Liver (tissue), 7 donors: ENCODE measurements at regions not wholly inside any gene's neighbourhood (a gene's known extent, or its start where the extent isn't known, plus 50 kb on each side); places are given as distances from the start of the nearest gene placed in this dataset.

Experiments used
- DNase-seq: peaks from one replicate; pipeline ENCODE4 v3.0.0-alpha.2; 2017; ENCODE audit warnings: low spot score
- H3K27ac ChIP-seq, 2 donors: one replicate each; pipeline ENCODE4 v1.7.0; 2013; ENCODE audit warnings: inconsistent platforms in 2 of 2, low read length in 2 of 2, control low read depth in 1 of 2, low read depth in 1 of 2, mild to moderate bottlenecking in 1 of 2
- H3K27me3 ChIP-seq, 4 donors: one replicate each; pipeline versions ENCODE4 v1.6.1 to v1.7.0; 2013; ENCODE audit warnings: low read length in 3 of 4, inconsistent platforms in 1 of 4, mild to moderate bottlenecking in 1 of 4, moderate library complexity in 1 of 4; ENCODE audit not compliant: control insufficient read depth in 4 of 4, insufficient read depth in 4 of 4
- H3K36me3 ChIP-seq, 4 donors: one replicate each; pipeline versions ENCODE4 v1.6.1 to v1.7.0; 2013; ENCODE audit warnings: low read length in 3 of 4, mild to moderate bottlenecking in 3 of 4, low read depth in 1 of 4, moderate library complexity in 1 of 4; ENCODE audit not compliant: control insufficient read depth in 4 of 4, insufficient read depth in 3 of 4
- H3K4me1 ChIP-seq, 4 donors: one replicate each; pipeline versions ENCODE4 v1.6.1 to v1.7.0; 2013; ENCODE audit warnings: low read length in 3 of 4, mild to moderate bottlenecking in 3 of 4, moderate library complexity in 1 of 4; ENCODE audit not compliant: control insufficient read depth in 4 of 4, insufficient read depth in 4 of 4
- H3K4me3 ChIP-seq, 3 donors: one replicate each; pipeline versions ENCODE4 v1.6.1 to v1.7.0; 2013; ENCODE audit warnings: low read length in 3 of 3, control low read depth in 1 of 3, low read depth in 1 of 3, mild to moderate bottlenecking in 1 of 3
- H3K9ac ChIP-seq, 2 donors: one replicate each; pipeline ENCODE4 v1.7.0; 2013; ENCODE audit warnings: low read length in 2 of 2, mild to moderate bottlenecking in 2 of 2, moderate library complexity in 2 of 2, control low read depth in 1 of 2, low read depth in 1 of 2
- H3K9me3 ChIP-seq, 4 donors: one replicate each; pipeline versions ENCODE4 v1.6.1 to v1.7.0; 2013; ENCODE audit warnings: low read length in 3 of 4; ENCODE audit not compliant: control insufficient read depth in 4 of 4
- ATF3 ChIP-seq: IDR thresholded peaks from 2 replicates; pipeline ENCODE4 v1.6.1; 2016; ENCODE audit warnings: antibody characterized with exemption
- EGR1 ChIP-seq, 2 donors: IDR thresholded peaks; 2 replicates each; pipeline ENCODE4 v1.6.1; 2016 to 2018; ENCODE audit warnings: antibody characterized with exemption in 2 of 2, low read depth in 2 of 2
- FOXA1 ChIP-seq: IDR thresholded peaks from 2 replicates; pipeline ENCODE4 v1.6.1; 2016; ENCODE audit warnings: antibody characterized with exemption
- FOXA2 ChIP-seq: IDR thresholded peaks from 2 replicates; pipeline ENCODE4 v1.6.1; 2016; ENCODE audit warnings: antibody characterized with exemption
- GABPA ChIP-seq, 2 donors: IDR thresholded peaks in 1 of 2; conservative IDR thresholded peaks in 1 of 2; 2 replicates each; pipeline ENCODE4 v1.6.1; 2016; ENCODE audit warnings: antibody characterized with exemption in 2 of 2, mild to moderate bottlenecking in 1 of 2, moderate library complexity in 1 of 2
- HNF4A ChIP-seq, 2 donors: conservative IDR thresholded peaks; 2 replicates each; pipeline ENCODE4 v1.6.1; 2016; ENCODE audit warnings: antibody characterized with exemption in 2 of 2, mild to moderate bottlenecking in 2 of 2
- HNF4G ChIP-seq: IDR thresholded peaks from 2 replicates; pipeline ENCODE4 v1.6.1; 2016; ENCODE audit warnings: antibody characterized with exemption
- JUND ChIP-seq, 2 donors: IDR thresholded peaks; 2 replicates each; pipeline ENCODE4 v1.6.1; 2016; ENCODE audit warnings: antibody characterized with exemption in 2 of 2
- NR2F2 ChIP-seq: IDR thresholded peaks from 2 replicates; pipeline ENCODE4 v1.6.1; 2016; ENCODE audit warnings: antibody characterized with exemption
- RAD21 ChIP-seq, 2 donors: IDR thresholded peaks; 2 replicates each; pipeline ENCODE4 v1.6.1; 2016; ENCODE audit warnings: antibody characterized with exemption in 2 of 2, mild to moderate bottlenecking in 2 of 2
- REST ChIP-seq: IDR thresholded peaks from 2 replicates; pipeline ENCODE4 v1.6.1; 2016; ENCODE audit warnings: antibody characterized with exemption, mild to moderate bottlenecking
- RXRA ChIP-seq, 2 donors: IDR thresholded peaks; 2 replicates each; pipeline ENCODE4 v1.6.1; 2017 to 2018; ENCODE audit warnings: antibody characterized with exemption in 2 of 2, mild to moderate bottlenecking in 1 of 2
- SP1 ChIP-seq: IDR thresholded peaks from 2 replicates; pipeline ENCODE4 v1.6.1; 2018; ENCODE audit warnings: antibody characterized with exemption, mild to moderate bottlenecking
- TAF1 ChIP-seq: conservative IDR thresholded peaks from 2 replicates; pipeline ENCODE4 v1.6.1; 2016; ENCODE audit warnings: antibody characterized with exemption, mild to moderate bottlenecking
- YY1 ChIP-seq: IDR thresholded peaks from 2 replicates; pipeline ENCODE4 v1.6.1; 2016; ENCODE audit warnings: antibody characterized with exemption, mild to moderate bottlenecking
- ZBTB33 ChIP-seq: IDR thresholded peaks from 2 replicates; pipeline ENCODE4 v1.6.1; 2016; ENCODE audit warnings: antibody characterized with exemption
- TF ChIP-seq, protein P1 (sequence below): IDR thresholded peaks from 2 replicates; pipeline ENCODE4 v1.6.1; 2016; ENCODE audit warnings: antibody characterized with exemption
- TF ChIP-seq, protein P2 (sequence below): fragments of 150-350 bp; IDR thresholded peaks from 2 replicates; pipeline ENCODE4 v1.5.1; 2017; ENCODE audit warnings: improper control_type of control experiment, low read depth, low read length; ENCODE audit not compliant: missing input control
- donor health status: healthy.
- donor health status: healthy.
- donor health status: healthy.
- donor health status: healthy.

GRCh38 chr20:19121916-19122315 is 90.5 kb upstream of the SLC24A3 start:
- Histone ChIP-seq H3K4me3 (no peak overlapping the region), H3K9me3 (no peaks in the 10 kb centered on the region), H3K27me3 (peaks cover 0 to 7% (median 0%) of the 10 kb centered on the region in 4 donors), H3K36me3 (no peaks in the 10 kb centered on the region), H3K4me1 (no peaks in the 10 kb centered on the region), H3K27ac (no peak overlapping the region), H3K9ac (no peak overlapping the region)
- DNase-seq = no peak
- TF ChIP-seq TAF1 (no peak), FOXA1 (no peak), NR2F2 (no peak), ZBTB33 (no peak), SP1 (no peak), FOXA2 (no peak), EGR1 (IDR thresholded peaks at IDR 0.05; ENCODE audit: low read depth in 2 of 2) (no peak), RAD21 (IDR thresholded peaks at IDR 0.05) (no peak), RXRA (IDR thresholded peaks at IDR 0.05) (no peak), HNF4A (conservative IDR thresholded peaks at IDR 0.05) (no peak), JUND (IDR thresholded peaks at IDR 0.05) (no peak), HNF4G (no peak), GABPA (IDR thresholded peaks at IDR 0.05 in 1 of 2, conservative IDR thresholded peaks at IDR 0.05 in 1 of 2) (no peak), ATF3 (no peak), REST (no peak), YY1 (no peak)
- TF ChIP-seq, protein P1, sequence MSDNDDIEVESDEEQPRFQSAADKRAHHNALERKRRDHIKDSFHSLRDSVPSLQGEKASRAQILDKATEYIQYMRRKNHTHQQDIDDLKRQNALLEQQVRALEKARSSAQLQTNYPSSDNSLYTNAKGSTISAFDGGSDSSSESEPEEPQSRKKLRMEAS = no peak
- TF ChIP-seq, protein P2, sequence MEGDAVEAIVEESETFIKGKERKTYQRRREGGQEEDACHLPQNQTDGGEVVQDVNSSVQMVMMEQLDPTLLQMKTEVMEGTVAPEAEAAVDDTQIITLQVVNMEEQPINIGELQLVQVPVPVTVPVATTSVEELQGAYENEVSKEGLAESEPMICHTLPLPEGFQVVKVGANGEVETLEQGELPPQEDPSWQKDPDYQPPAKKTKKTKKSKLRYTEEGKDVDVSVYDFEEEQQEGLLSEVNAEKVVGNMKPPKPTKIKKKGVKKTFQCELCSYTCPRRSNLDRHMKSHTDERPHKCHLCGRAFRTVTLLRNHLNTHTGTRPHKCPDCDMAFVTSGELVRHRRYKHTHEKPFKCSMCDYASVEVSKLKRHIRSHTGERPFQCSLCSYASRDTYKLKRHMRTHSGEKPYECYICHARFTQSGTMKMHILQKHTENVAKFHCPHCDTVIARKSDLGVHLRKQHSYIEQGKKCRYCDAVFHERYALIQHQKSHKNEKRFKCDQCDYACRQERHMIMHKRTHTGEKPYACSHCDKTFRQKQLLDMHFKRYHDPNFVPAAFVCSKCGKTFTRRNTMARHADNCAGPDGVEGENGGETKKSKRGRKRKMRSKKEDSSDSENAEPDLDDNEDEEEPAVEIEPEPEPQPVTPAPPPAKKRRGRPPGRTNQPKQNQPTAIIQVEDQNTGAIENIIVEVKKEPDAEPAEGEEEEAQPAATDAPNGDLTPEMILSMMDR = no peak

DNA sequence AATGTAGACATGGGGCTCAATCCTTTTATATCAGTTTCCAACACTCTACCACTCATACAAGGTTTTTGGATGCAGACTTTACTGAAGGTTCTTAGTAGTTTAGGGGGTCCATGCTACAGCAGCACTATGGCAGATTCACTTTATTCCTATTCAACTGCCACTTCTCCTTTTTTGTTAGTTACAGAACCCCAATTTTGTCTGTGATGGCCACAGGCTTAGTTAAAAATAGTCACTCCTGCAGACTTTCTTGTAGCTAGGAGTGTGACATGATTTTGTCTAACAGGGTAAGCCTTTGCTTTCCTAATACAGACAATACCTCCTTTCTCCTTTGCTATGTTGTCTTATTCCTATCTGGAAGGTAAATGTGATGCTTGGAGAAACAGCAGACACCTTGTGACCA is 90.0 kb upstream of the SLC24A3 start:
- no peaks in the 10 kb centered on the region for H3K4me1 ChIP-seq
- H3K4me3 ChIP-seq = no peak overlapping the region
- no peak overlapping the region for H3K9ac ChIP-seq
- no peaks in the 10 kb centered on the region for H3K9me3 ChIP-seq
- TF ChIP-seq RAD21 (IDR thresholded peaks at IDR 0.05) = no peak
- no peak for TF ChIP-seq FOXA2
- no peak for TF ChIP-seq RXRA (IDR thresholded peaks at IDR 0.05)
- TF ChIP-seq ZBTB33 = no peak
- TF ChIP-seq YY1 = no peak
- TF ChIP-seq ATF3 = no peak
- TF ChIP-seq, protein P2 = no peak
- no peak for TF ChIP-seq HNF4A (conservative IDR thresholded peaks at IDR 0.05)
- TF ChIP-seq TAF1 = no peak
- no peak for DNase-seq
- no peaks in the 10 kb centered on the region for H3K36me3 ChIP-seq
- peaks cover 0 to 8% (median 0%) of the 10 kb centered on the region in 4 donors for H3K27me3 ChIP-seq
- no peak overlapping the region for H3K27ac ChIP-seq
